T-helper 1 cell (primary cell): ENCODE measurements at regions not wholly inside any gene's neighbourhood (a gene's known extent, or its start where the extent isn't known, plus 50 kb on each side); places are given as distances from the start of the nearest gene placed in this dataset.

Source experiments
- DNase-seq, 5 donors: peaks; one replicate each; pipeline ENCODE4 v3.0.0-alpha.2; 2012 to 2020

GRCh38 chr5:3006961-3007551 is 255.6 kb upstream of the IRX2 start:
- no peak for DNase-seq

DNA sequence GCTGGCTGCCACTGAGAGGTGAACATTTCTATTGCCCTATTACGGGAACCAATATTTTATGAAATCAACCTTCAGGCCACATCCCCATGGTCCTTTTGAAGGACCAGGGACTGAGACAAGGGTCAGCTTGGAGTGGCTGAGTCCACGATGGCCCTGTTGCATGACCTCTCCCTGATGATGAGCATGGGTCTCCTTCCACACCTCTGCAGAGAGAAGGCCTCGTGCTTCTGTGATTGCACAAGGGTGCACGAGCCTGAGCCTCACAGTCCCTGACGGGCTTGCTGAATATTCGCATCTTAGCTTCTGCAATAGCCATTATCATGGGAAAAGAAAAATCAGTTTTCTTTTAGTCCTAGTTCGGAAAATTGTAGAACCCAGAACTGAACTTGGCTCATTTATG is 255.0 kb upstream of the IRX2 start:
- no peak for DNase-seq

DNA sequence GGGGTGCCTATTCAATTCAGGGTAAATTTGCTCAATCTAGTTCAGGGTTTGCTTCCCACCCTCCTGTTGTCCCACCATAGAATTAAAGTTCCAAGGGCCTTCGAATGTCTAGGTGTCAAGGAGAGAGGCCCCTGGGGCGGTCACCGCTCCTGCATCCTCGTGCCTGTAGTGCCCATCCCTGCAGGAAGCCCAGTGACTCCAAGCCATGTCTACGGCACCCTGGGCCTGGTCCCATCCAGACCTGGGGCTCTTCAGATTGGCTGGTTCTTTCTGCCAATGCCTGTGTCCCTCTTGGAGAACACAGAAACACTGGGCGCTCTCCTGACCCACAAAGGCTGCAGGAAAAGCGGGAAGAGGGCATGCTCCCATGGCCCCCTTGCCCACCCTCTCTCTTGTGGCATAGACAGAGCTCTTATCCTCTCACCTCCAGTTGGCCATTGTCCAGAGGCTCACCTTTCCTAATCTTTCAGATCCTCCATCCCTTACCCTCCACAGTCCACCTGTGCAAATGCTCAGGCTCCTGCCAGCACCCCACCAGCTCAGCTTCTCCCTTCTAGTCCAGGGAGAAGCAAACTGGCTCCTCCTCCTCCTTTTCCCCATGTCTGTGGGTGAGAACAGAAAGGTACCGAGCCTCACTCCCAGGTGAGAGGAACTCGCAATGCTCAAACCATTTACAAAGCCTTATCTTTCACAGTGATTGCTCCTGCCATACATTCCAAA is 253.0 kb upstream of the IRX2 start:
- DNase-seq = no peak

GRCh38 chr5:3002230-3002629 is 250.8 kb upstream of the IRX2 start:
- DNase-seq = no peak

- no peak for DNase-seq
These were observed 249.2 kb upstream of the IRX2 start for GRCh38 chr5:3000631-3001030.

DNA sequence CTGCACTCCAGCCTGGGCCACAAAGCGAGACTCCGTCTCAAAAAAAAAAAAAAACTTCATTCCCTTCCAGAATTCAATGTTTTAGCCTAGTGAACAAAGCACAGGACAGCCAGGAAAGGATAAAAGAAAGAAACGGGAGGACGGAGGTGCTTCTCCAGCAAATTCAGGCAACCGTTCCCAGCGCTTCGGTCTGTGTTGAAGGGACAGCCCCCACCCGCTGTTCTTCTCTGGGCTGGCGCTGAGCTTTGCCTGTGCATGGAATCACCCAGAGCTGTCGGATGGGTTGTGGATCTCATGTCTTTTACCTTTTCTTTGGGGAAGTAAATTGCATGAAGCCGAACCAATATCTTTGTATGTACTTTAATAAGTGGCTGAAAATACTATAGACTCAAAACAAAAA is 248.4 kb upstream of the IRX2 start:
- no peak for DNase-seq

GRCh38 chr5:2998106-2998505 is 246.6 kb upstream of the IRX2 start:
- DNase-seq = no peak

- DNase-seq = no peak
These were observed 245.7 kb upstream of the IRX2 start for GRCh38 chr5:2997179-2997578.

DNA sequence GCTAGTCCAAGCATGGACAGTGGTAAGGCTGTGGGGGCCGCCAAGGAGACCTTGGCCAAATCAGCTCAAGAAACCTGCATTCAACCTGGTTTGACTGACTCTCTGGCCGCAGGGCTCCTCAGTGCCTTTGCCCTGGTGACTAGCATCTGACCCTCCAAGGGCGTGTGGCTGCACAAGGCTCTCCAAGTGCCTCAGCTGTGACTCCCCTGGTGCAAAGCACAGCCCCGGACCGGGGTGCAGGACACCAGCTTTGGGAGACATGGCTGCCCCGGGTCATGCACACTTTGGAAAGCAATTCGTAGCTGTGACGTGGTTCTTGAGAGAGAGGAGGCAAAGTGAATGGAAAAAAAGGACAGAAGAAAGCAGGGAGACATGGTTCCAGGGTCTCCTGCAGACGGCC is 245.2 kb upstream of the IRX2 start:
- DNase-seq = no peak

DNA sequence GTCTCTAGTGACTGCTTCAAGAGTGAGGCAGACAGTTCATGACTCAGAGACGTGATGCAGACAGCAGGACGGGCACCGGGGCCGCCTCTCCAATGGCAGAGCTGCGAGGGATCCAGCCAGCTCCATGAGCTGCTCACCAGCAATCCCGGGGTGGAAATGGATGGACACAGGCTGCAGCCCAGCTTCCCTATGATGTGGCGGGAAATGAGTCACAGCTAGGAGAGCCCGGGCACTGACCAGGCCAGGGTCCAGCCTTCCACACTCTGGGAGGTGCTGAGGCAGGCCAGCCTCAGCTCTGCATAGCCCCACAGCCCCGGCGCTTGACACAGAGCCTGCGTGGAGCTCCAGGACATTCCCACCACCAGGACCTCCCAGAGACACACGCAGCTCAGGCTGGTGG is 244.8 kb upstream of the IRX2 start:
- DNase-seq = no peak

GRCh38 chr5:2995667-2996066 is 244.2 kb upstream of the IRX2 start:
- DNase-seq = no peak

DNA sequence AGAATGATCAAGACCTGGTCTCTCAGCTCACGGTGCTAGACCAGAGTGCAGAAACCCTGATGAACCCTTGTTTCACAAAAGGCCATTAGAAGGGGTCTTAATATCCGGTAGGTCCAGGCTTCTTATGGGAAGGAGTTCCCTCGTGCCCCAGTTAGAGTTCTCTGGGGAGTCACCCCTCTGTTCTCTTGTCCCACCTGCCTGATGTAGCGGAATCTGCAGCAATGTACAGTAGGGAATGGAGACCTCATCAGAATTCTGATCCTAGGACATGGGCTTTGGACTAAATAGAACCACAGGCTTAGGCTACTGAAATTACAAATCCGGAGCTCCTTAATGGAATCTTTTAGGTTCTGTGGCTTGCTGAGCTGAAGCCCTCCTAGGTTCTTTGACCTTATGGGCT is 243.6 kb upstream of the IRX2 start:
- DNase-seq = no peak

GRCh38 chr5:2993771-2994170 is 242.3 kb upstream of the IRX2 start:
- no peak for DNase-seq

DNA sequence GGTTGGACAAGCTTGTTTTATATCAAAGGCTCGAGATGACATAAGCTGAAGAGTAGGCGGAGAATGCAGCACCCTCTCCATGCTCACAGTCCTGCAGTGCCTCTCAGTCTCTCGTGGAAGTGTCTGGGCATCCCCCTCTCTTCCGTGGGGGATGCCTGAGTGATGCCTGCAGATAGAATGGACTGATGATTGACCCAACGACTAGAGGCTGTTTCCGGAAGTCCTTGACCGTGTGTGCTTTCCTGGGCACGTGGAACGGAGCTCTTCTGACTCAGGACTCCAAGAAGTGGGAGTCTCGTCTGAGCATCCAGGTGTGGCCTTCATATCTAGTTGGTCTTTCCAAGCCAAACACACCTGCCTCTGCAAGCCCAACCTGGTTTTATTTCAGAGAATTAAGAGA is 241.8 kb upstream of the IRX2 start:
- DNase-seq = no peak

GRCh38 chr5:2992806-2993205 is 241.3 kb upstream of the IRX2 start:
- no peak for DNase-seq

DNA sequence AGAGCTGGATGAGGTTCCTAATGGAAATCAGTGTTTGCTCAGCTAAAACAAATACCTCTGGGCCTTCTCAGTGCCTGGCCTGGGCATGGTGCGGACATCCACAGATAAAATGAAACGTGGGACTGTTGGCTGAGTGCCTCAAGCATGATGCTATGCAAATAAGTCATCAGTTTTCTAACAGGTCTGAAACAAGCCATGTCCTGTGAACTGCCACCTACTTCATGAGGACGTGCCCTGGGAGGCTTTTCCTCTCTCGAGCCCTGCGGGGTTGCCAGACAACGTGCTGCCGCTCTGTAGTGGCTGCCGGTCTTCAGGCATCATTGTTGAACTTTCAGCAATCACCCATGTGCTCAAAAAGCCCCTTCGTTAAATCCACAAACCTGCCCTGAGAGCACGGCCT is 240.4 kb upstream of the IRX2 start:
- DNase-seq = no peak

GRCh38 chr5:2989517-2989916 is 238.0 kb upstream of the IRX2 start:
- DNase-seq = no peak

DNA sequence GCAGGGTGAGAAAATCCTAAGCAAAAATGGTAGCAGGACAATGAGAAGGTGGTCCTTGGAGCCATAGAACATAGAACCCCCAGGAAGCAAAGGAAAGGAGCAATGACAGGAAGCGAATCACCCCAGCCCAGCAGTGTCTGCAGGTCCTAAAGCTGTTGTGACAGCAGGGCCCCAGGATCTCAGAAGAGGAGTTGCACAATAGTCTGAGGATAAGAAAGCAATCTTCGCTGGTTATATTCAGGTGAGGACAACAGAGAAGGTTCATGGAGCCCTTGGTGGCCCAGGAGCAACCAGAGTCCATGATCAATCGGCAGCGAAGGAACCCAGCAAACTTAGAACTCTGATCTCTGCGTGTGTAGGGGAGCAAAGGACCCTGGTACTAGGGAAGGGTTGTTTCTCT is 234.8 kb upstream of the IRX2 start:
- no peak for DNase-seq

DNA sequence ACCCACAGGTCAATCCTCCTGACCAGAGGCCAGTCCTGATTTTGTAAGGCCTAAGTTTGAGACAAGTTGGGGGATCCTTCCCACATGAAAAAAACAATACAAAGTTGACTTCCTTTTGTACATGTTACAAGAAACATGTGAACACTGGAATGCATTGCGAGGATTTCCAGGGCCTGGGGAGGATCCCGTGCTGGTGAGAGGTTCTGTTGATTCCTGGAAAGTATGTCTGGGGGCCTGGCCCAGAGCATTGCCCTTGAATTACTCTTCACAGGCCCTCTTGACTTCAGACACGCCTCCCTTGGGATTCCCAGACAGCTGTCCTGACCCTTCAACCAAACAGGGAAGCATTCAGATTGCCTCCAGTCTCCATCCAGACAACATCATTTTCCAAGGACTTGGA is 234.2 kb upstream of the IRX2 start:
- no peak for DNase-seq

DNA sequence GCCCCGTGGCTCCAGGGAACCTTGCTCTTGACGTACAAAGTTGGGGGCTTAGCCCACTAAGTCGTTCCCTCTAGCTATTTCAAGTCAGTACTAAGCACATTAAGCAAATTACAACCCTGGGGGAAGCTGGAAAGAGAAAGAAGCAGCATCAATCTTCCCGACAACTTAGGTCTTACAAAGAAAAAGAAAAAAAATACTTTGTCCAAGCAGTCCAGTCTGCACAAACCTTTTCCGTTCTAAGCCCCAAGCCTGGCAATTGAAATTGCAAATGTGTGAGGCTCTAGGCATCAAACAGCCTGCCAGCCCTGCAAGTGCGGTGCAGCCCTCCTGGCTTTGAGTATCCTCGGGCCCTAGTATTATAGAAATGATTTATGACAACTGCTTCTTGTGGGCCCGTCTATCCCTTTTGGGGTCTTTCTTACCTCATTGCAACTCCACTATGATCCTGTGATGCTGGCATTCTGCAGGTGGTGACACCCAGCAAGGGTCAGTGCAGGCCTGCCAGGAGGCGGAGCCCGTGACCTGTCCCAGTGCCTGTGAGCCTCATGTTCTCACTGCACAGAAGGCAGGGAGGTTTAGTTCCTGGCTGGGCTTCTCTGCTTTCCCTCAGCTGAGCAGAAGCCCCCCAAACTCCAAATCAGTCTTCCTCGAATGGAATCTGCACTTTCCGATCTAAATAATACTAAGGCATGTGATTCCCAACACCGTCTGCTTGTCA is 232.3 kb upstream of the IRX2 start:
- no peak for DNase-seq

DNA sequence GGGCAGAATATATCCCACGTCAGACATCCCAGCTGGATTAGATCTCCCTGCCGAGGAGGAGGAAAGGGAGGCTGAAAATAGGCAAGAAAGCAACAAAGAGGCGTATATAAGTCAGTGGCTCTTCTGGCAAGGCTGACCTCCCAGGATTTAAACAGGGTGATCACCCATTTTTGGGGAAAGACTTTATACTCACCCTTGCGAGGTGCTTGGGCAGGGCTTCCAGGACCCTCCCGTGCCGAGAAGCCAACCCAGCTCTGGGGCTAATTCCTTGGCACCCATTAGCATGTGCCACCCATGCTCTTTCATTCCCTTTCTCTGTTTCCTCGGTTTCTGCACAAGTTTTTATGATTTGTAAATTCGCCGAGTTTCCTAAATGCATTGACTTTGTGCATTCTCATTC is 230.2 kb upstream of the IRX2 start:
- no peak for DNase-seq

DNA sequence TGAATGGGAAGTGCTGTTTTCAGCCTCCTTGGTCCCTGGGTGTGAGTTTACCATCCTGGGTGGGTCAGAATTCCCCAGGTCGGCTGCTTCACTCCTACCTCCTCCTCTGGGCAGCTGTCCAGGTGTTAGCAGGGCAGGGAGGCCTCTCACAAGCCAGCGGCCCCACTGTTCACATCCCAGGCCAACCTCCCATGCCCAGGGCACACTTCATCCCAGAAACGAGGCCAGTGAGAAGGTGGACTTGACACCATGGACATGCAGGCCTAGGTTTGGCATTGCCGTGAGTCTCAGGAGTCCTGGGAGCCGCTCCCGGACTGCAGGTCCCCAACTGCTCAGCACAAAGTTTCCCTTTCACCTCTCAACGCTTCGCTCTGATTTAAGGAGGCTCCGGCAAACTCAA is 229.6 kb upstream of the IRX2 start:
- no peak for DNase-seq

DNA sequence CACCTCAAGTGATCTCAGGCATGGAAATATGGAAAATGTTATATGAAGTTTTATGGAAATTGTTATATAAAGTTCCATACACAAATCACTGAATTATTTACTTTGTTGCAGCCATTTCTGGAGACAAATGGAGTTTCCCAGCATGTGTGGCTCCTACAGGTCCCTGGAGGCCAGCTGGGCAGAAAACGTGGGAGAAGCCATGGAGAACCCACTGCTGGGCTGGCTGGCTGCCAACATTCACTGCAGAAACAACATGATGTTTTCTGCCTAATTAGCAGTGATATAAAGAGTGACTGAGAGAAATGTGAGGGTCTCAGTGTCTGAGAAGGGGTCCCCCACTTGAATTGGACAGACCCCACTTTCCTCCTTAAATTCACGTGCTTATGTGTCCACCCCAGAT is 208.8 kb upstream of the IRX2 start:
- no peak for DNase-seq

GRCh38 chr5:2958976-2959375 is 207.5 kb upstream of the IRX2 start:
- DNase-seq = no peak

DNA sequence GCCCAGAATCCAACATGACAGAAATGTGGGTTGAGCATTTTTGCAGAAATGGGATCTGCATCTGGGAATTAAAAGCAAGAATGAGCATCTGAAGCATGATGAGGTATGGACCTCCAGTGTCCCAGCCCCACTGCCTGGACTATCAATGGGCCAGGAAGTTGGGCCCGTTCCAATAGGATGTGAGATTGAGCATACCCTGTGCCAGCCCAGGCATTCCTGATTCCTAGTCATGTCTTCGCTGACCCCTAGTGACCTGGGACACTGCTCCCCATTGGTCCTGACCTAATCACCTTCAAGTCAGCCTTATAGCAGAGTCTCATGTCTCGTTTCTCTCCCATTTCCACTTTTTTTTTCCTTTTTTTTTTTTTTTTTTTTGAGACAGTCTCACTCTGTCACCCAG is 197.4 kb upstream of the IRX2 start:
- no peak for DNase-seq
